Tibial artery (tissue), 4 donors: ENCODE measurements at regions not wholly inside any gene's neighbourhood (a gene's known extent, or its start where the extent isn't known, plus 50 kb on each side); places are given as distances from the start of the nearest gene placed in this dataset.

ENCODE experiments used
- DNase-seq, 2 donors: peaks; one replicate each; pipeline ENCODE4 v3.0.0-alpha.2; 2019
- H3K27ac ChIP-seq, 2 donors: fragments of 200-600 bp; sonication (generic) in 1 of 2; 1 replicate in 1 of 2; 2 replicates in 1 of 2; pipeline ENCODE4 v1.5.1; 2018 to 2019; ENCODE audit warnings: mild to moderate bottlenecking in 1 of 2
- H3K27me3 ChIP-seq, 2 donors: fragments of 200-600 bp; sonication (generic) in 1 of 2; one replicate each; pipeline versions ENCODE4 v1.5.1 to v1.6.0; 2016 to 2019
- H3K36me3 ChIP-seq, 3 donors: fragments of 200-600 bp; sonication (generic) in 2 of 3; one replicate each; pipeline ENCODE4 v1.5.1; 2016 to 2019; ENCODE audit warnings: mild to moderate bottlenecking in 2 of 3
- H3K4me1 ChIP-seq, 4 donors: fragments of 200-600 bp; sonication (generic) in 2 of 4; 1 replicate in 3 of 4; 2 replicates in 1 of 4; pipeline ENCODE4 v1.5.1; 2016 to 2019
- H3K4me3 ChIP-seq, 2 donors: fragments of 200-600 bp; sonication (generic) in 1 of 2; 1 replicate in 1 of 2; 2 replicates in 1 of 2; pipeline ENCODE4 v1.5.1; 2018 to 2019; ENCODE audit warnings: mild to moderate bottlenecking in 2 of 2
- H3K9me3 ChIP-seq, 3 donors: fragments of 200-600 bp; sonication (generic) in 1 of 3; one replicate each; pipeline ENCODE4 v1.5.1; 2016 to 2019
- CTCF ChIP-seq, 2 experiments: fragments of 200-600 bp in 1 of 2; fragments of 450-650 bp in 1 of 2; IDR thresholded peaks; one replicate each; pipeline ENCODE4 v1.5.1; 2017 to 2019; ENCODE audit warnings: antibody characterized with exemption in 2 of 2, mild to moderate bottlenecking in 1 of 2, moderate library complexity in 1 of 2
- intact Hi-C: fragments of 100-400 bp; cut with DNase I; formaldehyde crosslinking; loops from one replicate; pipeline ENCODE4 v1.15.0; 2023; ENCODE audit warnings: low total_unique reads

DNA sequence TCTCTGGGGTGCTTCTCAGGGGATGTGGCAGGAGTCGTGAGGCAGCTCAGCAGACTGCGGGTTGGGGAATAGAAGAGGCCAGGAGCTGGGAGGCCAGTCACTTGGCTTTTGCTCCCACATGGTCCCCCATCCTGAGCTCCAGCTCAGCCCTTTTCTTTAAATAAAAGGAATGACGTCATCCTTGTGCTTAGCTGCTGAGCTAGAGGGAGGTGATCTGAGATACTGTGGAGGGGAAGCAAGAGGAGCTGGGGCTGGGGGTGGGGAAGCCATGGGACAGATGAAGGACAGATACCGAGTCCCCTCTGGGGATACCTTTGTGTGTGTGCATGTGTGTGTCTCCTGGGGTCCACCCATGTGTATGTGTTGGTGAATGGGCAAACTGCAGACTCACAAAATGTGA lies 89.0 kb upstream of the ARAP3 start:
- Histone ChIP-seq H3K36me3 (peaks cover 0 to 6% (median 0%) of the 10 kb centered on the region in 3 donors), H3K9me3 (no peaks in the 10 kb centered on the region), H3K4me1 (no peaks in the 10 kb centered on the region), H3K27ac (no peak overlapping the region), H3K4me3 (no peak overlapping the region), H3K27me3 (no peaks in the 10 kb centered on the region)
- intact Hi-C loops: no loop called here
- TF ChIP-seq CTCF (IDR thresholded peaks at IDR 0.05): no peak
- no peak for DNase-seq

DNA sequence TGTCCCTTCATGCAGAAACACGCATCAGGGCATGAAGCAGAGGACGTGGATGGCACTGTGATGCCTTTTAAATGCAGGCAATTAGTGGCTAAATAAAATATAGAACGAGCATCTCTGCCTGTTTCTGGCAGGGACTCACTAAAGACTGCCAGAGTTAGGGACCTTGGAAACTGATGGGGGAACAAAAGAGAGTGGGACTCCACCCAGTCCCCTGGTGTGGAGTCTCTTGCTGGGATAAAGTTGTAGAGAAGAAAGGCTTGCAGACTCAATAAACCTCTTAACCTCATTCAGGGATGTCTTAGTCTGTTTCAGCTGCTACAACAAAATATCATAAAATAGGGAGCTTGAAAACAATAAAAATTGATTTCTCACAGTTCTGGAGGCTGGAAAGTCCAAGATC lies 87.6 kb upstream of the ARAP3 start:
- intact Hi-C loops: no loop called here
- no peak overlapping the region for H3K4me3 ChIP-seq
- no peak for TF ChIP-seq CTCF (IDR thresholded peaks at IDR 0.05)
- H3K9me3 ChIP-seq: no peaks in the 10 kb centered on the region
- H3K4me1 ChIP-seq: no peaks in the 10 kb centered on the region
- peaks cover 0 to 10% (median 0%) of the 10 kb centered on the region in 3 donors for H3K36me3 ChIP-seq
- no peaks in the 10 kb centered on the region for H3K27me3 ChIP-seq
- H3K27ac ChIP-seq: no peak overlapping the region
- no peak for DNase-seq

DNA sequence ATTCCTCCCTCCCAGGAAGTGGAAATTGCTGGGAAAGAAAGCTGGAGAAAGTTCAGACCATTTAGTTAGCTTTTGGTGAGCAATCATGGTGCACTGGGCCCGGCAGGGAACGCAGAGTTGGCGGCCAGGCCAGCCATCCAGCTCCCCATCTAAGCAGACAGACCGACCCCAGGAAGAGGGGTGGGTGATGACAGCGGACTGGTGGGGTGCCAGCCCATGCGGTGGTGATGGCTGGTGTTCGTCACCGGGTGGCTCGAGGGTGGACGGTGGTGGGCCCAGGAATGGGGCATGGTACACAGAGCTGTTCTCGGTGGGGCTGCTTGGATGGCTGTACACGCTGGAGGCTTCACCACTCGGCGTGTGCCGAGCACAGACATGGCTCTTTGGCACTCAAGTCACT lies 85.6 kb upstream of the ARAP3 start:
- intact Hi-C loops: no loop called here
- Histone ChIP-seq H3K4me1 (no peaks in the 10 kb centered on the region), H3K4me3 (no peak overlapping the region), H3K27me3 (no peaks in the 10 kb centered on the region), H3K9me3 (no peaks in the 10 kb centered on the region), H3K27ac (no peak overlapping the region), H3K36me3 (peaks cover 0 to 10% (median 0%) of the 10 kb centered on the region in 3 donors)
- DNase-seq: no peak
- TF ChIP-seq CTCF (IDR thresholded peaks at IDR 0.05): no peak

GRCh38 chr5:141765896-141766551 lies 84.0 kb upstream of the ARAP3 start:
- Histone ChIP-seq H3K27me3 (peaks cover 0 to 6% of the 10 kb centered on the region in 2 donors), H3K27ac (no peak overlapping the region), H3K4me1 (no peaks in the 10 kb centered on the region), H3K4me3 (no peak overlapping the region), H3K9me3 (no peaks in the 10 kb centered on the region), H3K36me3 (peaks cover 0 to 10% (median 0%) of the 10 kb centered on the region in 3 donors)
- TF ChIP-seq CTCF (IDR thresholded peaks at IDR 0.05): no peak
- no peak for DNase-seq
- intact Hi-C loops: no loop called here

DNA sequence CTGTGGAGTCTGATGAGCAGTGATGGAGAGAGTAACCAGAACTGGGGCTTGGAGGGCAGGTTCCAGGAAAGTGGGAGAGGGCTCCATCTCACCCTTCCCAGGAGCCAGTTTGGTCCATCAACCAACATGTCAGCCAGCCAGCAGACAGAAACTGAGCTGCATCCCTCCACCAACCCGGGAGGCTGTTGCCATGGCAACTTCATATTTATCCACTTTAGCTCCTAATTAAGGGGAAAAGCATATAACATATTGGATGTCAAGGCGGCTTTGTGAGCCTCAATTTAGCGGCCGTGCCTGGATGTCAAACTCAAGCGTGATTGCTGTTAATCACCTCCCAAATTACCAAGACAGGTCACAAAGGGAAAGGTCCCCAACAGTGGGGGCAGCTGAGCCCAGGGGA lies 81.5 kb upstream of the ARAP3 start:
- intact Hi-C loops: no loop called here
- TF ChIP-seq CTCF (IDR thresholded peaks at IDR 0.05): no peak

More for the DNA sequence above, 81.5 kb upstream of the ARAP3 start:
- no peaks in the 10 kb centered on the region for H3K9me3 ChIP-seq
- H3K27ac ChIP-seq: no peak overlapping the region
- H3K4me1 ChIP-seq: no peaks in the 10 kb centered on the region
- peaks cover 0 to 10% (median 0%) of the 10 kb centered on the region in 3 donors for H3K36me3 ChIP-seq
- DNase-seq: no peak
- H3K27me3 ChIP-seq: peaks cover 0 to 18% of the 10 kb centered on the region in 2 donors
- no peak overlapping the region for H3K4me3 ChIP-seq
